ENCODE measurements at regions not wholly inside any gene's neighbourhood (a gene's known extent, or its start where the extent isn't known, plus 50 kb on each side); places are given as distances from the start of the nearest gene placed in this dataset.

DNA sequence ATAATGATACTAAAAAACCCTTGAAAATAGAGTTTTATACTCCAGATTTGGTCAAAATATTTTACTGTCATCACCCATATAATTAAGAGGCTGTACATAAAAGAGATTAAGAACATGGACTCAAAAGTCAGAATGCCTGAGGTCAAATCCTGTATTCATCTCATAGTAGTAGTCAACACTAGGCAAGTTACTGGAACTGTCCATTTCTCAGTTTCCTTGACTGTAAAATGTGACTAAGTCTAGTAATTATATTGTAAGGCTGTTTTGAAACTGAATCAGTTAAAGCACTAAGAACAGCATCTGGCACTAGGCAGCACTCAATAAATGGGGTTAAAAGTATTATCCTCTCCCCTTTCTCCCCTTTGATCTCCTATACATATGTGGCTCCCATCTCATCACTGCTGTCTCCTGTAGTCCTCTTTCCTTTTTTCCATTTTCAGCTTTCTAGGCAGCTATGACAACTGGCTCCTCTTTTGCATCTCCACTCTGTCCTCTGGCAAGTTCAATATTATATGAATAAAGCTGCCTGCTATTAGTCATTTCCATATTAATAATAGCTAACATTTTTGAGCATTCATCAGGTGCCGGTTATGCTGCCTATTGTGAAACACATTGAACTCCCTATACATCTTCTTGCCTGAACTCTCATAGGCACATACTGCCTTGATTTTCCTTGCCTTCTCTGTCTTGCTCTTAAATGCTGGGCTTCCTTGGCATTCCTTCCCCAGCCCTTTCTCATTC lies 185.8 kb upstream of the NREP start:
- Histone ChIP-seq H3K4me2 (no peak overlapping the region), H3K4me1 (ENCODE audit: insufficient read depth) (no peaks in the 10 kb centered on the region), H2AFZ (no peak overlapping the region), H3K27ac (ENCODE audit: low read depth) (no peak overlapping the region), H3K79me2 (replicated peaks; ENCODE audit: insufficient read depth) (no peaks in the 10 kb centered on the region), H3F3A (replicated peaks; ENCODE audit: low read depth) (no peaks in the 10 kb centered on the region), H3K27me3 (ENCODE audit: insufficient read depth) (no peaks in the 10 kb centered on the region), H4K20me1 (replicated peaks; ENCODE audit: insufficient read depth) (no peaks in the 10 kb centered on the region), H3K4me3 (no peak overlapping the region), H3K9me2 (ENCODE audit: insufficient read depth) (no peaks in the 10 kb centered on the region), H3K36me3 (ENCODE audit: insufficient read depth) (no peaks in the 10 kb centered on the region)
- Mint-ChIP-seq H3K4me3 (no peak overlapping the region), H3K27ac (no peak overlapping the region), H3K36me3 (ENCODE audit: low read depth) (no peaks in the 10 kb centered on the region), H3K27me3 (ENCODE audit: insufficient read depth, low read depth, poor library complexity) (no peaks in the 10 kb centered on the region), H3K4me1 (no peaks in the 10 kb centered on the region; the same call in 2 of the 3 replicates), H3K9me3 (no peaks in the 10 kb centered on the region)
- no peak for DNase-seq (ENCODE audit: low spot score)
- TF ChIP-seq JUNB (IDR thresholded peaks at IDR 0.05; ENCODE audit: unreplicated experiment), result no peak
- no peak for TF ChIP-seq POLR2AphosphoS5 (IDR thresholded peaks at IDR 0.05; ENCODE audit: low read depth)
- no peak for TF ChIP-seq STAT1 (IDR thresholded peaks at IDR 0.05; ENCODE audit: unreplicated experiment)
- TF ChIP-seq CREB1 (CRISPR knock-in tag; IDR thresholded peaks at IDR 0.05; ENCODE audit: low read depth), result no peak
- TF ChIP-seq EZH2 (IDR thresholded peaks at IDR 0.05; ENCODE audit: low read depth, unreplicated experiment), result no peak
- TF ChIP-seq ZNF331 (CRISPR knock-in tag; IDR thresholded peaks at IDR 0.05; ENCODE audit: low read depth), result no peak
- TF ChIP-seq CTCF (conservative IDR thresholded peaks at IDR 0.05; ENCODE audit: low read depth in 2 of 2), result no peak
- TF ChIP-seq, protein P1, sequence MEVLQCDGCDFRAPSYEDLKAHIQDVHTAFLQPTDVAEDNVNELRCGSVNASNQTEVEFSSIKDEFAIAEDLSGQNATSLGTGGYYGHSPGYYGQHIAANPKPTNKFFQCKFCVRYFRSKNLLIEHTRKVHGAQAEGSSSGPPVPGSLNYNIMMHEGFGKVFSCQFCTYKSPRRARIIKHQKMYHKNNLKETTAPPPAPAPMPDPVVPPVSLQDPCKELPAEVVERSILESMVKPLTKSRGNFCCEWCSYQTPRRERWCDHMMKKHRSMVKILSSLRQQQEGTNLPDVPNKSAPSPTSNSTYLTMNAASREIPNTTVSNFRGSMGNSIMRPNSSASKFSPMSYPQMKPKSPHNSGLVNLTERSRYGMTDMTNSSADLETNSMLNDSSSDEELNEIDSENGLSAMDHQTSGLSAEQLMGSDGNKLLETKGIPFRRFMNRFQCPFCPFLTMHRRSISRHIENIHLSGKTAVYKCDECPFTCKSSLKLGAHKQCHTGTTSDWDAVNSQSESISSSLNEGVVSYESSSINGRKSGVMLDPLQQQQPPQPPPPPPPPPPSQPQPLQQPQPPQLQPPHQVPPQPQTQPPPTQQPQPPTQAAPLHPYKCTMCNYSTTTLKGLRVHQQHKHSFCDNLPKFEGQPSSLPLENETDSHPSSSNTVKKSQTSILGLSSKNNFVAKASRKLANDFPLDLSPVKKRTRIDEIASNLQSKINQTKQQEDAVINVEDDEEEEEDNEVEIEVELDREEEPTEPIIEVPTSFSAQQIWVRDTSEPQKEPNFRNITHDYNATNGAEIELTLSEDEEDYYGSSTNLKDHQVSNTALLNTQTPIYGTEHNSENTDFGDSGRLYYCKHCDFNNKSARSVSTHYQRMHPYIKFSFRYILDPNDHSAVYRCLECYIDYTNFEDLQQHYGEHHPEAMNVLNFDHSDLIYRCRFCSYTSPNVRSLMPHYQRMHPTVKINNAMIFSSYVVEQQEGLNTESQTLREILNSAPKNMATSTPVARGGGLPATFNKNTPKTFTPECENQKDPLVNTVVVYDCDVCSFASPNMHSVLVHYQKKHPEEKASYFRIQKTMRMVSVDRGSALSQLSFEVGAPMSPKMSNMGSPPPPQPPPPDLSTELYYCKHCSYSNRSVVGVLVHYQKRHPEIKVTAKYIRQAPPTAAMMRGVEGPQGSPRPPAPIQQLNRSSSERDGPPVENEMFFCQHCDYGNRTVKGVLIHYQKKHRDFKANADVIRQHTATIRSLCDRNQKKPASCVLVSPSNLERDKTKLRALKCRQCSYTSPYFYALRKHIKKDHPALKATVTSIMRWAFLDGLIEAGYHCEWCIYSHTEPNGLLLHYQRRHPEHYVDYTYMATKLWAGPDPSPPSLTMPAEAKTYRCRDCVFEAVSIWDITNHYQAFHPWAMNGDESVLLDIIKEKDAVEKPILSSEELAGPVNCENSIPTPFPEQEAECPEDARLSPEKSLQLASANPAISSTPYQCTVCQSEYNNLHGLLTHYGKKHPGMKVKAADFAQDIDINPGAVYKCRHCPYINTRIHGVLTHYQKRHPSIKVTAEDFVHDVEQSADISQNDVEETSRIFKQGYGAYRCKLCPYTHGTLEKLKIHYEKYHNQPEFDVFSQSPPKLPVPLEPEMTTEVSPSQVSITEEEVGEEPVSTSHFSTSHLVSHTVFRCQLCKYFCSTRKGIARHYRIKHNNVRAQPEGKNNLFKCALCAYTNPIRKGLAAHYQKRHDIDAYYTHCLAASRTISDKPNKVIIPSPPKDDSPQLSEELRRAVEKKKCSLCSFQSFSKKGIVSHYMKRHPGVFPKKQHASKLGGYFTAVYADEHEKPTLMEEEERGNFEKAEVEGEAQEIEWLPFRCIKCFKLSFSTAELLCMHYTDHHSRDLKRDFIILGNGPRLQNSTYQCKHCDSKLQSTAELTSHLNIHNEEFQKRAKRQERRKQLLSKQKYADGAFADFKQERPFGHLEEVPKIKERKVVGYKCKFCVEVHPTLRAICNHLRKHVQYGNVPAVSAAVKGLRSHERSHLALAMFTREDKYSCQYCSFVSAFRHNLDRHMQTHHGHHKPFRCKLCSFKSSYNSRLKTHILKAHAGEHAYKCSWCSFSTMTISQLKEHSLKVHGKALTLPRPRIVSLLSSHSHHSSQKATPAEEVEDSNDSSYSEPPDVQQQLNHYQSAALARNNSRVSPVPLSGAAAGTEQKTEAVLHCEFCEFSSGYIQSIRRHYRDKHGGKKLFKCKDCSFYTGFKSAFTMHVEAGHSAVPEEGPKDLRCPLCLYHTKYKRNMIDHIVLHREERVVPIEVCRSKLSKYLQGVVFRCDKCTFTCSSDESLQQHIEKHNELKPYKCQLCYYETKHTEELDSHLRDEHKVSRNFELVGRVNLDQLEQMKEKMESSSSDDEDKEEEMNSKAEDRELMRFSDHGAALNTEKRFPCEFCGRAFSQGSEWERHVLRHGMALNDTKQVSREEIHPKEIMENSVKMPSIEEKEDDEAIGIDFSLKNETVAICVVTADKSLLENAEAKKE (CRISPR knock-in tag; IDR thresholded peaks at IDR 0.05), result no peak
- no peak for ATAC-seq

Data from GM23338 (cell line).